ENCODE measurements at regions not wholly inside any gene's neighbourhood (a gene's known extent, or its start where the extent isn't known, plus 50 kb on each side); places are given as distances from the start of the nearest gene placed in this dataset.
"Not testable (repeated sequence)": the region's sequence is repeated elsewhere in the genome, so short reads cannot be mapped to it uniquely, and the experiment has no call there.

- DNase-seq (ENCODE audit: low read depth): no peak
These were observed 90.6 kb upstream of the BCL2L14 start for GRCh38 chr12:11980115-11980514.

GRCh38 chr12:11981121-11981733 is 89.5 kb upstream of the BCL2L14 start:
- peak; percentile 40 for DNase-seq (ENCODE audit: low read depth)

DNA sequence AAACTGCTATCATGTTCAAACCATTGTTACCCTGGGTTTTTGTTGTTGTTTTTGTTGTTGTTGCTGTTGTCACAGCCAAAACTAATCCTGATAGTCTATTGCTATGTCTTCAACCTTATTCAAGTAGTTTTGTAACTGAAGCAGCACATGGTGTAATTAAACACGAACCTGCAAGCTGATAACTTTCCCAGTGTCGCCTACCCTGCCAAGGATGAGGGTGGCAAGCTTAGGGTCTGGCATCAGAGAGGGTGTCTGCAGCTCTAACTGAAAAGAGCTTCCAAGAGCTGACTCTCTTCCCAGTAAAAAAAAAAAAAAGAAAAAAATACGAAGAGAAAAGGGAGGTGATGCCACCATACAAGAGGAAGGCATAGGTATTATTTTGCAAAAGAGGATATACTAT is 86.3 kb upstream of the BCL2L14 start:
- no peak for DNase-seq (ENCODE audit: low read depth)

- no peak for DNase-seq (ENCODE audit: low read depth)
These were observed 84.6 kb upstream of the BCL2L14 start for GRCh38 chr12:11986165-11986564.

DNA sequence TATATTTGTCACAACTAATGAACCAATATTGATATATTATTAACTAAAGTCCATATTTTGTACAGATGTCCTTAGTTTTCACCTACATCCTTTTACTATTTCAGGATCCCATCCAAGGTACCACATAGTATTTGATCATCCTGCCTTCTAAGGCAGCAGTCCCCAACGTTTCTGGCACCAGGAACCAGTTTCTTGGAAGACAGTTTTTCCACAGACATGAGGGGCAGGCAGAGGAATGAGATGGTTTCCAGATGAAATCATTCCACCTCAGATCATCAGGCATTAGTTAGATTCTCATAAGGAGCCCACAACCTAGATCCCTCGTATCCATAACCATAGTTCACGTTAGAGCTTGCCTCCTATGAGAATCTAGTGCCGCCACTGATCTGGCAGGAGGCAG is 82.8 kb upstream of the BCL2L14 start:
- no peak for DNase-seq (ENCODE audit: low read depth)

GRCh38 chr12:11991604-11992003 is 79.1 kb upstream of the BCL2L14 start:
- DNase-seq (ENCODE audit: low read depth): no peak

DNA sequence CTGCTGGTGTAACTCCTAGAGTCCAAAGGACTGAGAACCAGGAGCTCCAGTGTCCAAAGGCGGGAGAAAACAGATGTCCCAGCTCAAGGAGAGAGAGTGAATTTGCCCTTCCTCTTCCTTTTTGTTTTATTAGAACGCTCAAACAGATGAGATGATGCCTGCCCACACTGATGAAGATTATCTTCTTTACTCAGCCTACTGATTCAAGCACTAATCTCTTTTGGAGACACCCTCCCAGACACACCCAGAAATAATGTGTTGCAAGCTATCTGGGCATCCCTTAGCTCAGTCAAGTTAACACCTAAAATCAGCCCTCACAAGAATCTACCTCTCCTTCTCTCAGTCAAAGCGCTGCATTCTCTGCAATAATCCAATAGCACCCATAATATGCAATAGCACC is 78.2 kb upstream of the BCL2L14 start:
- DNase-seq (ENCODE audit: low read depth): no peak

GRCh38 chr12:11998307-11998943 is 72.3 kb upstream of the BCL2L14 start:
- not testable (repeated sequence) for DNase-seq (ENCODE audit: low read depth)

DNA sequence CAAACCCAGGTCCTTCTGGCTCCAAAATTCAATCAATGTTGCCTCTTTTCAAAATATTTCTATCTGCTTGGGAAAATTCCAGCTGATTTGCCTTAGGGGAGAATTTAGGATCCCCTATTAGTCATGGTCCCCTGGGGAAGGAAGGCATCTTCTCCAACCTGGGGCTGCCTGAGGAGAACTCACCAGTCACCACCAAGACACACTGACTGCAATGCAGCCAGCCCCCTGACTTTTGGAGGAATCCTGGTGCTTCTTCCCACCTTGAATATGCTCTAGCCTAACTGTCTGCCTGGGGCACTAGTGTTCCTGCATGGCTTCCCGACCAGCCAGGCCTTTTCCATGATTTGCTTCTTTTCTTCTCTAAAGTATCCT is 71.8 kb upstream of the BCL2L14 start:
- no peak for DNase-seq (ENCODE audit: low read depth)

DNA sequence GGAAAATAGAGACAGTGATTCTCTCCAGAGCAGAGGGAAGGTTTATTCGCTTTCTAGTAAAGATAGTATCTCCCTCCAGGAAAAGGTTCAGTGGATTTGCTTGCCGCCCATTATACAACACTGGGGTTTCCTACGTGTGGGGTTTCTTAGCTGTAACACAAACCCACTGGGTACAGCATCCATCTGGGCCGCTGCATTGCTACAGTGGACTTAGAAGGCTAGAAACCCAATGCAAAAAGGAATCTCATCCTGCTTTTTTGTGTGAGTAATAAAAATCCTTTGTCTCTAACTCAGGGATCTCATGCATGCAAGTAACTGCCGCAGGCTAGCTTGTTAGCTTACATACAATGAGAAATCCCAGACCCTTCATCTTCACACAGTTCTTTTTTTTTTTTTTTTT is 67.1 kb upstream of the BCL2L14 start:
- no peak for DNase-seq (ENCODE audit: low read depth)

DNA sequence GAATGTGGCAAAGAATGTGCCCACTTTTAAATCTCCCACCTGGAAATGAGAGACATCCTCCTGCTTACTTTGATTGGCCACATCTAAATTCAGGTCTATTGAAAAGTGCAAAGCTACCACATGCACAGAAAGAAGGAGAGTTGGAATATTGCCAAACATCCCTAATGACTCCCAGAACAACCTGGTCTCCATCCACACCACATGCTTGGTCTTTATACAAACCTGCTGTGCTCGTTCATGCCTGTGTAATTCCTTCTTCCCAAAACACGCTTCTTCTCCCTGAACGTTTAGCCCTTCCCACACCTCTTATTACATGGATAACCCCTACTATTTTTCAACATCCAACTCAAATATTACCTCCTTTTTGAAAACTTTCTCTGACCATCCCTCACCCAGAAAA is 66.2 kb upstream of the BCL2L14 start:
- no peak for DNase-seq (ENCODE audit: low read depth)

DNA sequence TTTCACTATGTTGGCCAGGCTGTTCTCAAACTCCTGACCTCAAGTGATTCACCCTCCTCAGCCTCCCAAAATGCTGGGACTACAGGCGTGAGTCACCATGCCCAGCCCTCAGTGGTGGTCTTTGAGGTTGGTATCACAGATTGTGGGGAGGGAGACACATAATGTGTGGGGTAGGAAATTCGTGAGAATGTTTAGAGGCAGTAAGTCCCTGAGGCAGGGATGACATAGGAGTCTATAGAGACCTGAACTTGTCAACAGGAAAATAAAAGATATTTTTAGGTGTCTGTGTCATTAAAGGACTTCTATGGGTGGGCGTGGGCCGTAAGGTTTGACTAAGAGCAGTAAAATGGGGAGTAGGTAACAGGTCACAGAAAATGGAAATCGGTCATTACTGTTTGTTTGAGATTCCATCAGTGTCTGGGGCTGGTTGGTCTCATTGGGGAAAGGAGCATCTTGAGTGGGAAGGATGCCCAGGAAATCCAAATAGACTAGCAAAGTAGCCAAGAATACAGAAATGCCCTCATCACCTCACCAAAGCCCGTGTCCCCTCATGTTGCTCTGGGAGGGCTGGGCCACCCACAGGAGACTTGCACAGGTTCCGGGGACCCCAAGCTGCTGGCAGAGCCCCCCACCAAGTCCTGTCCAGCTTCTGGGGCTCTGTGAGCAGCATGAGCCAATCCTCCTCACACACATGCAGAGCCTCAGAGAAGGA is 63.6 kb upstream of the BCL2L14 start:
- peak; percentile 78 for DNase-seq (ENCODE audit: low read depth)

DNA sequence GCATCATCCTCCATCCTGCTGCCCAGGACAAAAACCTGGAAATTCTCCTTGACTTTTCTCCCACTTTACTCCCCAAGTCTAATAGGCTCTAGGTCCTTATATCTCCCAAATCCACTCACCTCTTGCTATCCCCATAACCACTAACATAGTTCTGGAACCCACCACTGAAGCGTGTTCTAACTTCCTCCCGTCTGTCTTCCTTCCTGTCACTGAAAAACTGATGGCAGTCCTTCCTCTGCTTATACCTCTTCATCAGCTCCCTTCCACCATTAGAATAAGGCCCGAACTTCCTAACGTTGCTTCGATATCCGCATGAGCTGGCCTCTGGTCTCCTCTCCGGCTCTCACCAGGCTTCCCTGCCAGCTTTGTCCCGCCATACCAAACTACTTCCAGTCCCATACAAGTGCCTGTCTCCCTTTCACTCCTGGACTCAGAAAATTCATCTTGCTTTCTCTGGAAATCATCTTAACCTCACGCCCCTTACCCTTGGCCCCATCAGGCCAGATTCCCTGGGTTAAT is 63.0 kb upstream of the BCL2L14 start:
- DNase-seq (ENCODE audit: low read depth): no peak

- DNase-seq (ENCODE audit: low read depth): no peak
These were observed 62.4 kb upstream of the BCL2L14 start for GRCh38 chr12:12008232-12008850.

- no peak for DNase-seq (ENCODE audit: low read depth)
These were observed 61.7 kb upstream of the BCL2L14 start for GRCh38 chr12:12008931-12009611.

GRCh38 chr12:12009749-12010276 is 60.9 kb upstream of the BCL2L14 start:
- DNase-seq (ENCODE audit: low read depth): not testable (repeated sequence)

DNA sequence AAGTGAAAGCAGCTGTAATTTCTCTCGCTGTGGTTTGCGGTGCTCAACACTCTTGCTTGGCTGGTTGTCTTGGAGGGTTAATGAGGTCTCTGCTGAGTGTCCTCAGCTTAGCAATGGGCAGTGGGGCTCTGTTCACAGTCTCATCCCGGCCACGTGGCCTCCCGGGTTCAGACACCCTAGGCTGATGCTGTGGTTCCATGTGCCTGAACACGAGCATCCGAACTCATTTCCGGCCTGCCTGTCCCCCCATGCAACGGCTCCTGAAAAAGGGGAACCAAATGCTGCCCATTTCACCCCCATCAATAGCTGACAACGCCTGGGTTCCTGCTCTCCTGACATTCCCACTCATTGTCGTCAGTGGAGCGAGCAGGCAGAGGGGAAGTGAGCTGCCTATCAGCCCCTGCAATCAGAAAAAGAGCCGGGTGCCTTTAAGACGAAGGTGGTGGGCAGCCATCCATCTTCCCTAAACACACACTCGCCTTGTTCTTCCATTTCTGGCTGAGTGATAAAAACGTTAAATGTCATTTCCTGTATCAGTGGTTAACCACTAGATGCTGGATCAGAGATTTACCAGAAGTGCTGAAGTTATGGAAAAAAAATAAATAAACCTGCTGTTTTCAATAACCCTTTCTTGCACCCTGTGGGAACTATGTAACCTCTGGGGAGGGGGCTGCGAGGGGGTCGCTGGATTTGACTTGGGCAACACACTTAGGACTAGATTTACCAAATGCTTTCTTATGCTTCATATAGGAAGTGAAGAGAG is 60.3 kb upstream of the BCL2L14 start:
- DNase-seq (ENCODE audit: low read depth): peak; percentile 64

DNA sequence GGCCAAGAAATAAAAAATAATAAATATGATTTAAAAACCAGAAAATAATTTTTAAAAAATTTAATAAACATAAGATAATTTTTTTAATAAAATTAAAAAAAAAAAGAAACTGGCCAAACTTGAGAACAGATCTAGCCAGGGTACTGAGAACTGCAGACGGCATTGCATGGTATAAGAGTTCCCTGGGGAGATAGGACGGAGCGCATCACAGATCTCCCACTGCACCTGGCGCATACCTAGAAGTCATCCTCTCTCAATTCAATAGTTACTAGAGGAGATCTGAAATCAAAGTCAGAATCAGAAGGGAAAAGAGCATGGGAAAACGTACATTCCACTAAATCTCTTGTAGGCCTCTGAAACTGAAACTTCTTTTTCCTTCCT is 58.9 kb upstream of the BCL2L14 start:
- no peak for DNase-seq (ENCODE audit: low read depth)

DNA sequence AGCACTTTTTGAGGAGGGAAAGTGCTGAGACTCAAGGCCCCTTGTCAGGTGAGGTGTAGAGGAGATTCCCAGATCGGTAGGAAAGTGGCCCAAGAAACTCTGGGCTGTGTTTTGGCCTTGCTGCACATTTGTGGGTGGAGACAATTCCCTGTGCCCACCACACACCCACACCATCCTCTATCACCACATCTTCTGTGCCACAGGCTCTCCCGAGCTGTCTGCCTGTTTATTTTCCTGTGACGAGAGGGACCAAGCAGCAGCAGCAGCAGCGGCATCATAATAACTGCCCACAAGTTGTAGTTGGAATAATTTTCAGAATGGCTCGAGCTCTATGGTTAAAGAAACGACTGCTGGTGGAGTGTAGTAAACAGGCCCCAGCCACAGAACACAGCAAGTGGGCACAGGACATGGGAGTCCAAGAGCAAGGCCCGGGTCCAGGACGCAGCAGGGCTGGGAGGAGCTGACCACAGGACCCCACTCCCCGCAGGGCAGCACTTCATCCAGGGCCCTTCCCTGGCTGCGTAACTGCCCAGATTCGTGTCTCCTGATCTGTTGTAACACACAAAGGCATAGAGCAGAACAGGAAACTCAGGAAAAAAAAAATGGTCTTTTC is 55.6 kb upstream of the BCL2L14 start:
- no peak for DNase-seq (ENCODE audit: low read depth)

- DNase-seq (ENCODE audit: low read depth): no peak
These were observed 54.2 kb upstream of the BCL2L14 start for GRCh38 chr12:12016284-12017100.
